ENCODE measurements at regions not wholly inside any gene's neighbourhood (a gene's known extent, or its start where the extent isn't known, plus 50 kb on each side); places are given as distances from the start of the nearest gene placed in this dataset.

GRCh38 chr5:126101901-126102300 is 321.3 kb upstream of the GRAMD2B start:
- WGBS (ENCODE audit: insufficient coverage) = 69% methylated on average over 3 of the region's 4 CpGs
- Histone ChIP-seq H3K27me3 (replicated peaks in 1 of 2; ENCODE audit: control insufficient read depth in 2 of 2, extremely low read depth in 1 of 2, insufficient read depth in 2 of 2, low read length in 1 of 2) (no peaks in the 10 kb centered on the region), H3K9me3 (no peaks in the 10 kb centered on the region), H3K36me3 (ENCODE audit: control insufficient read depth in 2 of 2, extremely low read depth in 1 of 2, insufficient read depth in 1 of 2, low read length in 1 of 2) (no peaks in the 10 kb centered on the region), H3K4me3 (ENCODE audit: control insufficient read depth in 1 of 2, extremely low read depth in 1 of 2, low read length in 1 of 2) (no peak overlapping the region), H3K27ac (ENCODE audit: low read length) (no peak overlapping the region), H3K4me1 (ENCODE audit: control insufficient read depth in 1 of 2, extremely low read depth in 1 of 2, insufficient read depth in 2 of 2, low read length in 2 of 2) (no peaks in the 10 kb centered on the region)
- Mint-ChIP-seq H3K27ac (no peak overlapping the region), H3K9me3 (peaks cover 2 to 8% (median 4%) of the 10 kb centered on the region in 3 donors), H3K4me3 (no peak overlapping the region), H3K4me1 (no peaks in the 10 kb centered on the region), H3K36me3 (no peaks in the 10 kb centered on the region), H3K27me3 (no peaks in the 10 kb centered on the region)
- POLR2A ChIA-PET = no interaction called here
- no peak for DNase-seq
- CTCF ChIA-PET = interaction anchor here in 1 of 2 donors (0.6 kb wide), 1 partner anchor 24 kb away, joined by 3 read pairs; no protein-coding TSS in a partner anchor
- no peak for ATAC-seq (replicated peaks in 1 of 4)

- no peak overlapping the region for H3K4me3 Mint-ChIP-seq
- ChIA-PET POLR2A (no interaction called here), CTCF (no interaction called here)
Observed at GRCh38 chr5:126103050-126103449, 320.2 kb upstream of the GRAMD2B start.

GRCh38 chr5:126103868-126104267 is 319.3 kb upstream of the GRAMD2B start:
- DNase-seq = no peak

More at GRCh38 chr5:126103050-126103449, 320.2 kb upstream of the GRAMD2B start:
- Histone ChIP-seq H3K27me3 (replicated peaks in 1 of 2; ENCODE audit: control insufficient read depth in 2 of 2, extremely low read depth in 1 of 2, insufficient read depth in 2 of 2, low read length in 1 of 2) (no peaks in the 10 kb centered on the region), H3K9me3 (no peaks in the 10 kb centered on the region), H3K4me1 (ENCODE audit: control insufficient read depth in 1 of 2, extremely low read depth in 1 of 2, insufficient read depth in 2 of 2, low read length in 2 of 2) (no peaks in the 10 kb centered on the region), H3K27ac (ENCODE audit: low read length) (no peak overlapping the region), H3K4me3 (ENCODE audit: control insufficient read depth in 1 of 2, extremely low read depth in 1 of 2, low read length in 1 of 2) (no peak overlapping the region), H3K36me3 (ENCODE audit: control insufficient read depth in 2 of 2, extremely low read depth in 1 of 2, insufficient read depth in 1 of 2, low read length in 1 of 2) (no peaks in the 10 kb centered on the region)
- ATAC-seq (replicated peaks in 1 of 4) (no peak), DNase-seq (no peak)
- Mint-ChIP-seq H3K4me1 (no peaks in the 10 kb centered on the region), H3K36me3 (no peaks in the 10 kb centered on the region), H3K9me3 (peaks cover 2 to 5% (median 4%) of the 10 kb centered on the region in 3 donors), H3K27ac (no peak overlapping the region), H3K27me3 (no peaks in the 10 kb centered on the region)

GRCh38 chr5:126104341-126104740 is 318.9 kb upstream of the GRAMD2B start:
- Histone ChIP-seq H3K4me3 (ENCODE audit: control insufficient read depth in 1 of 2, extremely low read depth in 1 of 2, low read length in 1 of 2) (no peak overlapping the region), H3K4me1 (ENCODE audit: control insufficient read depth in 1 of 2, extremely low read depth in 1 of 2, insufficient read depth in 2 of 2, low read length in 2 of 2) (no peaks in the 10 kb centered on the region), H3K9me3 (no peaks in the 10 kb centered on the region), H3K36me3 (ENCODE audit: control insufficient read depth in 2 of 2, extremely low read depth in 1 of 2, insufficient read depth in 1 of 2, low read length in 1 of 2) (no peaks in the 10 kb centered on the region), H3K27ac (ENCODE audit: low read length) (no peak overlapping the region), H3K27me3 (replicated peaks in 1 of 2; ENCODE audit: control insufficient read depth in 2 of 2, extremely low read depth in 1 of 2, insufficient read depth in 2 of 2, low read length in 1 of 2) (no peaks in the 10 kb centered on the region)
- no peaks in the 10 kb centered on the region for H3K4me1 Mint-ChIP-seq
- ChIA-PET POLR2A (interaction anchor here in 1 of 2 donors (0.6 kb wide), 1 partner anchor 354 kb away, joined by 3 read pairs; no protein-coding TSS in a partner anchor), CTCF (no interaction called here)
- no peak overlapping the region for H3K4me3 Mint-ChIP-seq
- no peaks in the 10 kb centered on the region for H3K27me3 Mint-ChIP-seq
- no peak for ATAC-seq (replicated peaks in 1 of 4)
- no peak overlapping the region for H3K27ac Mint-ChIP-seq
- H3K36me3 Mint-ChIP-seq = no peaks in the 10 kb centered on the region
- DNase-seq = no peak
- peaks cover 0 to 4% (median 4%) of the 10 kb centered on the region in 3 donors for H3K9me3 Mint-ChIP-seq

More at GRCh38 chr5:126103868-126104267, 319.3 kb upstream of the GRAMD2B start:
- WGBS (ENCODE audit: insufficient coverage) = no CpG with 5 or more reads among the region's 1 CpG
- no peak overlapping the region for H3K4me3 ChIP-seq (ENCODE audit: control insufficient read depth in 1 of 2, extremely low read depth in 1 of 2, low read length in 1 of 2)
- H3K27ac Mint-ChIP-seq = no peak overlapping the region
- no peaks in the 10 kb centered on the region for H3K4me1 Mint-ChIP-seq
- H3K27me3 ChIP-seq (replicated peaks in 1 of 2; ENCODE audit: control insufficient read depth in 2 of 2, extremely low read depth in 1 of 2, insufficient read depth in 2 of 2, low read length in 1 of 2) = no peaks in the 10 kb centered on the region
- H3K4me3 Mint-ChIP-seq = no peak overlapping the region
- no peak overlapping the region for H3K27ac ChIP-seq (ENCODE audit: low read length)
- no peaks in the 10 kb centered on the region for H3K27me3 Mint-ChIP-seq
- ChIA-PET POLR2A (interaction anchor here in 1 of 2 donors (0.6 kb wide), 1 partner anchor 354 kb away, joined by 3 read pairs; no protein-coding TSS in a partner anchor), CTCF (no interaction called here)
- ATAC-seq (replicated peaks in 1 of 4) = no peak
- no peaks in the 10 kb centered on the region for H3K4me1 ChIP-seq (ENCODE audit: control insufficient read depth in 1 of 2, extremely low read depth in 1 of 2, insufficient read depth in 2 of 2, low read length in 2 of 2)
- peaks cover 0 to 4% (median 4%) of the 10 kb centered on the region in 3 donors for H3K9me3 Mint-ChIP-seq
- H3K36me3 Mint-ChIP-seq = no peaks in the 10 kb centered on the region
- no peaks in the 10 kb centered on the region for H3K36me3 ChIP-seq (ENCODE audit: control insufficient read depth in 2 of 2, extremely low read depth in 1 of 2, insufficient read depth in 1 of 2, low read length in 1 of 2)
- H3K9me3 ChIP-seq = no peaks in the 10 kb centered on the region

DNA sequence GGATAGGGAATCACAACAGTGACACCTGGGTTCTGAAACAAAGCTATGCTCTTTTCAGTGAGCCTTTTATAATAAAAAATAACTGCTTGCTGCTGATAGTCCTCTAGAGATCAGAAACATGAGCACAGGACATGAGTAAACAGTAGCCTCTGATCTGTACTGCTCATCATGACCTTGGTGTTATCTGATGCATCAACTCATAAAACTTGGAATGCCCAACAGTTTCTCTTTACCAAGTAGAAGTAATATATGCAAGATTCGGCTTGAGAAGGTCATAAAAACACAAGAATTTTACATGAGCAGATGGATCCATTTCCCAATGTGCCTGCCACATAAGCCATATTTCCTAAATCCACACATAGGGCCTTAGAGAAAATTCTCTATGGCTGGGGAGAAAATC is 318.3 kb upstream of the GRAMD2B start:
- ChIA-PET POLR2A (no interaction called here), CTCF (no interaction called here)
- Mint-ChIP-seq H3K9me3 (peaks cover 0 to 4% (median 4%) of the 10 kb centered on the region in 3 donors), H3K27me3 (no peaks in the 10 kb centered on the region), H3K4me1 (no peaks in the 10 kb centered on the region), H3K36me3 (no peaks in the 10 kb centered on the region), H3K4me3 (no peak overlapping the region), H3K27ac (no peak overlapping the region)
- Histone ChIP-seq H3K27ac (ENCODE audit: low read length) (no peak overlapping the region), H3K27me3 (replicated peaks in 1 of 2; ENCODE audit: control insufficient read depth in 2 of 2, extremely low read depth in 1 of 2, insufficient read depth in 2 of 2, low read length in 1 of 2) (no peaks in the 10 kb centered on the region), H3K4me1 (ENCODE audit: control insufficient read depth in 1 of 2, extremely low read depth in 1 of 2, insufficient read depth in 2 of 2, low read length in 2 of 2) (no peaks in the 10 kb centered on the region), H3K9me3 (no peaks in the 10 kb centered on the region), H3K36me3 (ENCODE audit: control insufficient read depth in 2 of 2, extremely low read depth in 1 of 2, insufficient read depth in 1 of 2, low read length in 1 of 2) (no peaks in the 10 kb centered on the region), H3K4me3 (ENCODE audit: control insufficient read depth in 1 of 2, extremely low read depth in 1 of 2, low read length in 1 of 2) (no peak overlapping the region)
- ATAC-seq (replicated peaks in 1 of 4) (no peak), DNase-seq (no peak)
- no CpG with 5 or more reads among the region's 1 CpG for WGBS (ENCODE audit: insufficient coverage)

DNA sequence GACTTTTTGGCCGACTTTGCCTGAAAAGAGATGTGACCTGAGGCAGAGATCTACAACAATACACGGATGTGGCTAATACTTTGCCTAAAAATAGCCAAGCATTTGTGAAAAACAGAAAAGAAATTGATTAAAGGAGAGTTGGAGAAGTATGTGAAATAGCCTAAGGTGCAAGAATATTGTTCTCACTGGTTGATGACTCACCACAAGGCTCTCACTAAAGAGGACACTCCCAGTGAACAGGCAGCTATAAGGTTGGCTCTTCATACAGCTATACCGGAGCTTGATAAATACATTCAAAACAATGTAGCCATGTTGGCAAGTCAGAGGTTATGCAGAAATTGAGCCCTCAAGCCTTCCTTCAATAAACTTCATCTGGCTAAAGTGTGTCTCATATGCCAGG is 317.2 kb upstream of the GRAMD2B start:
- Mint-ChIP-seq H3K36me3 (no peaks in the 10 kb centered on the region), H3K4me3 (no peak overlapping the region), H3K27me3 (no peaks in the 10 kb centered on the region), H3K9me3 (peaks cover 0 to 3% (median 1%) of the 10 kb centered on the region in 3 donors), H3K4me1 (no peaks in the 10 kb centered on the region), H3K27ac (no peak overlapping the region)
- no peaks in the 10 kb centered on the region for H3K4me1 ChIP-seq (ENCODE audit: control insufficient read depth in 1 of 2, extremely low read depth in 1 of 2, insufficient read depth in 2 of 2, low read length in 2 of 2)
- H3K36me3 ChIP-seq (ENCODE audit: control insufficient read depth in 2 of 2, extremely low read depth in 1 of 2, insufficient read depth in 1 of 2, low read length in 1 of 2) = no peaks in the 10 kb centered on the region
- POLR2A ChIA-PET = no interaction called here
- CTCF ChIA-PET = no interaction called here
- no peak for DNase-seq
- H3K27me3 ChIP-seq (replicated peaks in 1 of 2; ENCODE audit: control insufficient read depth in 2 of 2, extremely low read depth in 1 of 2, insufficient read depth in 2 of 2, low read length in 1 of 2) = no peaks in the 10 kb centered on the region
- no peak overlapping the region for H3K4me3 ChIP-seq (ENCODE audit: control insufficient read depth in 1 of 2, extremely low read depth in 1 of 2, low read length in 1 of 2)
- no peak overlapping the region for H3K27ac ChIP-seq (ENCODE audit: low read length)
- H3K9me3 ChIP-seq = no peaks in the 10 kb centered on the region
- ATAC-seq (replicated peaks in 1 of 4) = no peak
- 83% methylated on average over 1 of the region's 3 CpGs for WGBS (ENCODE audit: insufficient coverage)

DNA sequence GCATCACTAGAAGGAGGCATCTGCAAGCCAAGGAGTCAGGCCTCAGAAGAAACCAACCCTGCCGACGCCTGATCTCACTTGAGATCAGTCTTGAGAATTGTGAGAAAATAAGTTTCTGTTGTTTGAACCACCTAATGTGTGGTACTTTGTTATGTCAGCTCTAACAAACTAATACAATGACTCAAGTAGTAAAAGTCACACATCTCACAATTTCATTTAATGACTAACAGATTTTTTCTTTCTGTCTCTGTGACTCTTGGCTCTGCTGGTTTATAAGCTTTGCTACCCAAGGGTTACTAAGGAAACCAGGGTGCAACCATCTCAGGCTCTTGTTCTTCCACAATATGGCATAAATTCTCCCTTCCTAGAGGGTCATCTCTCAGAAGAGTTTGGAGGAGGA is 315.8 kb upstream of the GRAMD2B start:
- Histone ChIP-seq H3K27ac (ENCODE audit: low read length) (no peak overlapping the region), H3K36me3 (ENCODE audit: control insufficient read depth in 2 of 2, extremely low read depth in 1 of 2, insufficient read depth in 1 of 2, low read length in 1 of 2) (no peaks in the 10 kb centered on the region), H3K27me3 (replicated peaks in 1 of 2; ENCODE audit: control insufficient read depth in 2 of 2, extremely low read depth in 1 of 2, insufficient read depth in 2 of 2, low read length in 1 of 2) (no peaks in the 10 kb centered on the region), H3K9me3 (no peaks in the 10 kb centered on the region), H3K4me1 (ENCODE audit: control insufficient read depth in 1 of 2, extremely low read depth in 1 of 2, insufficient read depth in 2 of 2, low read length in 2 of 2) (no peaks in the 10 kb centered on the region), H3K4me3 (ENCODE audit: control insufficient read depth in 1 of 2, extremely low read depth in 1 of 2, low read length in 1 of 2) (no peak overlapping the region)
- no peak for DNase-seq
- CTCF ChIA-PET = no interaction called here
- Mint-ChIP-seq H3K27me3 (no peaks in the 10 kb centered on the region), H3K4me1 (no peaks in the 10 kb centered on the region), H3K9me3 (peaks cover 4 to 9% (median 6%) of the 10 kb centered on the region in 3 donors), H3K27ac (no peak overlapping the region), H3K4me3 (no peak overlapping the region), H3K36me3 (no peaks in the 10 kb centered on the region)
- POLR2A ChIA-PET = no interaction called here
- no CpG with 5 or more reads among the region's 2 CpGs for WGBS (ENCODE audit: insufficient coverage)
- no peak for ATAC-seq (replicated peaks in 1 of 4)

All from T-cell (primary cell).